Keratinocyte (primary cell): ENCODE measurements at regions not wholly inside any gene's neighbourhood (a gene's known extent, or its start where the extent isn't known, plus 50 kb on each side); places are given as distances from the start of the nearest gene placed in this dataset.

Experiments
- DNase-seq: peaks from one replicate; pipeline ENCODE4 v3.0.0-alpha.2; 2011; ENCODE audit warnings: low read depth, missing footprints, low spot score
- FAIRE-seq: peaks from 2 replicates; lab custom pipeline; 2011; peaks lifted over from hg19 to GRCh38; lab: Jason Lieb, UNC
- H2AFZ ChIP-seq: 2 replicates; pipeline ENCODE4 v1.6.0; 2012; ENCODE audit warnings: low read length, control low read depth, inconsistent platforms; ENCODE audit not compliant: control insufficient read depth
- H3K27ac ChIP-seq: 2 replicates; pipeline ENCODE4 v1.5.1; 2011; ENCODE audit warnings: low read length; ENCODE audit not compliant: control insufficient read depth, insufficient read depth
- H3K27me3 ChIP-seq: 3 replicates; pipeline ENCODE4 v1.6.0; 2011; ENCODE audit warnings: low read length; ENCODE audit not compliant: control insufficient read depth, insufficient read depth; ENCODE audit errors: extremely low read depth
- H3K36me3 ChIP-seq, 2 experiments: 2 replicates in 1 of 2; 3 replicates in 1 of 2; pipeline ENCODE4 v1.5.1; 2011; ENCODE audit warnings: low read length in 2 of 2, mild to moderate bottlenecking in 1 of 2; ENCODE audit not compliant: control insufficient read depth in 2 of 2, insufficient read depth in 2 of 2; ENCODE audit errors: extremely low read depth in 1 of 2
- H3K4me1 ChIP-seq: 3 replicates; pipeline ENCODE4 v1.5.1; 2011; ENCODE audit warnings: low read length; ENCODE audit not compliant: control insufficient read depth, insufficient read depth; ENCODE audit errors: extremely low read depth
- H3K4me2 ChIP-seq: 3 replicates; pipeline ENCODE4 v1.6.0; 2011; ENCODE audit warnings: low read depth, low read length; ENCODE audit not compliant: control insufficient read depth, insufficient read depth; ENCODE audit errors: extremely low read depth
- H3K4me3 ChIP-seq, 3 experiments: fragments of 200-600 bp in 1 of 3; sonication (generic) in 1 of 3; 2 replicates in 2 of 3; 3 replicates in 1 of 3; pipeline ENCODE4 v1.5.1; 2011 to 2016; ENCODE audit warnings: low read length in 3 of 3, mild to moderate bottlenecking in 3 of 3, control low read depth in 2 of 3, inconsistent platforms in 1 of 3, low read depth in 1 of 3, mixed read lengths in 1 of 3, mixed run types in 1 of 3, moderate library complexity in 1 of 3; ENCODE audit not compliant: control insufficient read depth in 2 of 3, insufficient read depth in 2 of 3; ENCODE audit errors: extremely low read depth in 1 of 3
- H3K79me2 ChIP-seq: 2 replicates; pipeline ENCODE4 v1.6.0; 2012; ENCODE audit warnings: low read length; ENCODE audit not compliant: control insufficient read depth, insufficient read depth
- H3K9ac ChIP-seq: 3 replicates; pipeline ENCODE4 v1.6.0; 2011; ENCODE audit warnings: low read length; ENCODE audit not compliant: control insufficient read depth, insufficient read depth; ENCODE audit errors: extremely low read depth
- H3K9me1 ChIP-seq: 3 replicates; pipeline ENCODE4 v1.6.0; 2011; ENCODE audit warnings: low read length; ENCODE audit not compliant: control insufficient read depth, insufficient read depth; ENCODE audit errors: extremely low read depth
- H3K9me3 ChIP-seq: 2 replicates; pipeline ENCODE4 v1.5.1; 2012; ENCODE audit warnings: low read depth, low read length; ENCODE audit not compliant: control insufficient read depth
- H4K20me1 ChIP-seq: 3 replicates; pipeline ENCODE4 v1.6.0; 2011; ENCODE audit warnings: low read length; ENCODE audit not compliant: control insufficient read depth, insufficient read depth; ENCODE audit errors: extremely low read depth
- CTCF ChIP-seq, 3 experiments: IDR thresholded peaks in 1 of 3; conservative IDR thresholded peaks in 1 of 3; optimal IDR thresholded peaks in 1 of 3; 2 replicates in 2 of 3; 3 replicates in 1 of 3; pipeline versions ENCODE3 to v1.5.1; 2011; ENCODE audit warnings: low read length in 3 of 3, mild to moderate bottlenecking in 3 of 3, moderate library complexity in 2 of 3, control low read depth in 1 of 3, inconsistent platforms in 1 of 3; ENCODE audit not compliant: insufficient read depth in 2 of 3; ENCODE audit errors: extremely low read depth in 1 of 3
- EZH2 ChIP-seq: IDR thresholded peaks from one replicate; pipeline ENCODE4 v1.6.1; 2012; ENCODE audit warnings: inconsistent platforms, mild to moderate bottlenecking, low read length, moderate library complexity
- dilution Hi-C: fragments of 300-500 bp; cut with MboI; formaldehyde crosslinking; loops from one replicate; pipeline ENCODE4 v1.7.0; 2020; ENCODE audit warnings: low sequenced_read_pairs; ENCODE audit not compliant: extremely low pct_ligation_motif_present

GRCh38 chr1:221988829-221989228, 246.9 kb upstream of the DUSP10 start:
- Histone ChIP-seq H3K9me3 (no peaks in the 10 kb centered on the region), H3K4me1 (peaks cover 33% of the 10 kb centered on the region), H3K27ac (no peak overlapping the region), H4K20me1 (no peaks in the 10 kb centered on the region), H3K9me1 (no peaks in the 10 kb centered on the region), H3K4me3 (no peak overlapping the region), H3K4me2 (no peak overlapping the region), H3K79me2 (no peaks in the 10 kb centered on the region), H3K27me3 (no peaks in the 10 kb centered on the region), H3K9ac (no peak overlapping the region), H2AFZ (no peak overlapping the region), H3K36me3 (no peaks in the 10 kb centered on the region)
- no peak for DNase-seq
- no peak for FAIRE-seq
- TF ChIP-seq CTCF (optimal IDR thresholded peaks at IDR 0.05 in 1 of 3, IDR thresholded peaks at IDR 0.05 in 1 of 3, conservative IDR thresholded peaks at IDR 0.05 in 1 of 3; ENCODE audit: extremely low read depth in 1 of 3, insufficient read depth in 2 of 3, low read length in 3 of 3) (no peak), EZH2 (no peak)
- dilution Hi-C loops = no loop called here

- FAIRE-seq = peak; percentile 96
Measured at GRCh38 chr1:221987860-221988520, 246.1 kb upstream of the DUSP10 start.

More at GRCh38 chr1:221987860-221988520, 246.1 kb upstream of the DUSP10 start:
- Histone ChIP-seq H3K4me2 (peak overlapping the region; percentile 49), H3K36me3 (no peaks in the 10 kb centered on the region), H3K4me1 (peaks cover 30% of the 10 kb centered on the region), H3K4me3 (no peak overlapping the region), H3K27me3 (no peaks in the 10 kb centered on the region), H3K79me2 (no peaks in the 10 kb centered on the region), H3K27ac (peak overlapping the region; percentile 77), H2AFZ (peak overlapping the region; percentile 14), H3K9ac (peak overlapping the region; percentile 17), H3K9me1 (no peaks in the 10 kb centered on the region), H4K20me1 (no peaks in the 10 kb centered on the region), H3K9me3 (no peaks in the 10 kb centered on the region)
- dilution Hi-C loops = no loop called here
- TF ChIP-seq EZH2 (no peak), CTCF (optimal IDR thresholded peaks at IDR 0.05 in 1 of 3, IDR thresholded peaks at IDR 0.05 in 1 of 3, conservative IDR thresholded peaks at IDR 0.05 in 1 of 3; ENCODE audit: extremely low read depth in 1 of 3, insufficient read depth in 2 of 3, low read length in 3 of 3) (no peak)
- DNase-seq = peak; percentile 86
